Germinal center (tissue), 1 donor: ENCODE measurements at regions not wholly inside any gene's neighbourhood (a gene's known extent, or its start where the extent isn't known, plus 50 kb on each side); places are given as distances from the start of the nearest gene placed in this dataset.

Experiments used
- DNase-seq: peaks from one replicate; pipeline ENCODE4 v3.0.0; 2012; ENCODE audit warnings: mixed read lengths, low spot score

GRCh38 chr1:188314557-188315137, 1485.9 kb downstream of the PLA2G4A start:
- no peak for DNase-seq

- DNase-seq, result no peak
Observed at GRCh38 chr1:188317894-188318293, 1489.1 kb downstream of the PLA2G4A start.

DNA sequence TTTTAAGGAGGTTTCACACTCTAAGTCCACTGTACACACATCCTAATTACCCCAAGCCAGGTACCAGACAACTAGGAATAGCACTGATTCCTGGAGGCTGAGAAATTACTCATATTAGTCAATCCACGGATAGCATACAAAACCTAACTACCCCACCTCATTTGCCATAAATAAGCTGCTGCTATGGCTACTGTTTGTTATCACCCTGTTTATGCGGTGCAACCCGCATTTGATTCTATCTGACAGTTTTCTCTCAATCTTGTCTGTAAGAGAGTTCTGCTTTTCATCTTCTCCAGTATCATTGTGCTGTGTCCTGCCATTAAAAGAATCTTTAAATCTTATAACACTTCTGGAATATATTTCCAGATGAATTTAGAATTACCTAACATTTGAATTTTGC, 1496.5 kb downstream of the PLA2G4A start:
- no peak for DNase-seq

- DNase-seq, result no peak
Observed at GRCh38 chr1:188343914-188344313, 1515.2 kb downstream of the PLA2G4A start.

- no peak for DNase-seq
Observed at GRCh38 chr1:188350104-188350503, 1521.4 kb downstream of the PLA2G4A start.

DNA sequence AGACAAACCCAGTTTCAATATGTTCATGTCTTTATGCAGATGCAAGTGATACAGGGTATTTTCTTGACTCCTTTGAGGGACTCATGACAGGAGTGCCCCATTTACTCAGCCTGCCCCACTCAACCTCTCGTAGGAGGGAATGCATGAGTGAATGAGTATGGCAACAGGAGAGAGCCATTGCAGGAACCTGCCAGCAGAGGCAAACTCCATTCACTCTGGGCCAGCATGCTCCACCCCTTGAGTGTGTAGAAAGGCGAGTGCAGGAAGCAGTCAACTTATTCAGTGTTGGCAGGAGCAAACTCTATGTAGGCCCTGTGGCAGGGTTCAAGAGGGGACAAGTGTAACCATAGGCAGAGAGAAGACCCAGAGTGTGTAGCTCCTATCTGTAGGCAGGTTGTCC, 1526.3 kb downstream of the PLA2G4A start:
- no peak for DNase-seq

- DNase-seq, result no peak
Observed at GRCh38 chr1:188355847-188356246, 1527.1 kb downstream of the PLA2G4A start.

DNA sequence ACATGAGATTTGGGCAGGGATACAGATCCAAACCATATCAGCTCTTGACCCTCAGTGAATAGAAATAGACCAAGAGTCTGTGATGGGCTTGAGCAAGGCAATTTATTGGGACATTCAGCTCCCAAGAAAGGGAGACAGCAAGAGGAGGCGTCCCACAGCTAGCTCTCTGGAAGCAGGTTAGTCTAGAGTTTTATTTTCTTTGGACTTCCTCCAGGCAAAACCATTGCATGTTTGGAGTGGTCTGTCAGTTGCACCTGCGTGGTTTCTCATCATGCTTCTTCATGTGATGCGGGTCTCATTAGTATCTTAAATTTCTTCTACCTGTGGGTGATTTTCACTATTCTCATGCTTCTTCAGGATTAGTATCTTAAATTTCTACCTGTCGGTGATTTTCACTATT, 1530.6 kb downstream of the PLA2G4A start:
- DNase-seq, result no peak

- no peak for DNase-seq
Observed at GRCh38 chr1:188363943-188364342, 1535.2 kb downstream of the PLA2G4A start.

- DNase-seq, result no peak
Observed at GRCh38 chr1:188364927-188365449, 1536.2 kb downstream of the PLA2G4A start.

DNA sequence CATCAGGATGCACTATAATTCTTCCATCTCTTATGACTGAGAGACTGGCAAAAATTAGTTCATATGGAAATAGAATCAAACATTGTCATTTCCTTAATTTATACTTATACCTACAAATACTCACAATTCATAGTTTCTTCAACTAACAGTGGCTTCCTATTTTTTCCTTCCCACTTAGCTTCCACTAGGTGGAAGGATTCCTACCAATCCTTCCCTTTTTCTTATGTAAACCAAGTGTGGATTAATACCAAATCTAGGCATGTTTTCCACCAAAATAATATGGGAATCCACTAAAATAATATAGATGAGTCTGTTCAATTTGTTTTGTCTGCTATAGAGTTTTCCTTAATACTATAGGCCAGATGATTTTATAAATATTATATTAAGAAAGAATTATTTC, 1537.1 kb downstream of the PLA2G4A start:
- no peak for DNase-seq

DNA sequence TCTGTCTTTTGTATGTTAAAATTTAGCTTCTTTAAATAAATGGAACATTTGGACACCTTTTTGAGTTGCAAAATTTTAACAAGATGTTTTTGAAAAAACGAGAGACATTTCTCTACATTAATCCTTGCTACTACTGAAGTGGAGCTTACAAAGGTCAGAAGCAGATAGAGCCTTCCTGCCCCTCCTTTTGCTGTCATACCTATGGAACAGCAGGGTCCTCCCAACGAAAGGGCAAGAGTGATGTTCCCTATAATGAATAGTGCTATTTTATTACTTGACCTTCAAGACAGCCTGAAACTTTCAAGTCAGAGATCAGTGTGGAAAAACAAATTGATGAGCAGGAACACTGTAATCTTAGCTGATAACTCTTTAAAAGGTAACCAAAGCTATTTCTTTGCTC, 1538.9 kb downstream of the PLA2G4A start:
- no peak for DNase-seq

GRCh38 chr1:188371295-188371806, 1542.6 kb downstream of the PLA2G4A start:
- DNase-seq, result no peak

DNA sequence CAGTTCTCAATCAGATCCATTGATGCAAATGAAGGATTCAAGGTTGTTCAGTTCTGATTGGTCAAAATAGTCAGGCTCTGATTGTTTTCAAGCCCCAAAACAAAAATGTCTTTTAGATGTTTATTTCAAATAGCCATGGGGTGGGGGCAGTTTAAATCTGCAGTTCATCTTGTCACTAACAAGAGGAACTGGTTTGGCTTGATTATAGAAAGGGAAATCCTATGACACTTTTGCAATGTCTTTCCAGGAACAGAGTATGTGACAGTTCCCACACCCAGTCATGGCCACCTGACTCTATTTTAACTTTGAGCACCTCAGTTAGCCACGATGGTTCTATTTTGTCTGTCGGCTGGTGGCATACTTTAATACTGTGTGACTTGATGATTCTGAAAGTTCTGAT, 1544.1 kb downstream of the PLA2G4A start:
- no peak for DNase-seq

GRCh38 chr1:188382851-188383250, 1554.1 kb downstream of the PLA2G4A start:
- DNase-seq, result no peak

- no peak for DNase-seq
Observed at GRCh38 chr1:188386161-188386560, 1557.4 kb downstream of the PLA2G4A start.

DNA sequence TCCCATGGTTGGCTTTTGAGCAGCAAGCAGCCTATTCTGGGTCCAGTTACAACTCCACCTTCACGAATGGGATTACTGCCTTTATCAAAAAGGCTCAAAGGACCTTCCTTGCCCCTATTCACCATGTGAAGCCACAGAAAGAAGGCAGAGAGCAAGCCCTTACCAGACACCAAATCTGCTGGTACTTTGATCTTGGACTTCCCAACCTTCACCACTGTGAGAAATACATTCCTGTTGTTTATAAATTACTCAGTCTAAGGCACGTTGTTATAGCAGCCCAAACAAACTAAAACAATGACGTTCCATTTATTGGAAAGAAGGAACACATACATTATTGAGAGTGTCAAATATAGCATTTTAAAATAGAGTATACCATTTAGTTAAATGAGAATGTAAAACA, 1557.9 kb downstream of the PLA2G4A start:
- no peak for DNase-seq

- DNase-seq, result no peak
Observed at GRCh38 chr1:188394677-188395076, 1565.9 kb downstream of the PLA2G4A start.

DNA sequence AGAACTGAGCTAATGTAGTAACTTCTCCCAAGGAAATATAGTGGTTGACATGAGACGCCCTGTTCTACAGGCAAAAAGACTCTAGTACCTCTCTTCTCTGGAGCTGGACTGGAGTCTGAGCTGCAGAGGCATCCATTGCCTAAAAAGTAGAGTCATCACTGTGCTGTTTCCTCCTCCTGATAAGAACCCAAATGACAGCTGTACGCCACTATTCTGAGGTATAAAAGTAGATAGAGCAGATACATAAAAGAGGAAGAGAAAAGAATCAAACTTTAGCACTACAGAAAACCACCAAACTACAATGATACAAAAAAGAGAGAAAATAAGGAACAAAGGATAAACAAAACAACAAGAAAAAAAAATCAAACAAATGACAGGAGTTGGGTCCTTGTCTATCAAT, 1568.8 kb downstream of the PLA2G4A start:
- DNase-seq, result no peak

DNA sequence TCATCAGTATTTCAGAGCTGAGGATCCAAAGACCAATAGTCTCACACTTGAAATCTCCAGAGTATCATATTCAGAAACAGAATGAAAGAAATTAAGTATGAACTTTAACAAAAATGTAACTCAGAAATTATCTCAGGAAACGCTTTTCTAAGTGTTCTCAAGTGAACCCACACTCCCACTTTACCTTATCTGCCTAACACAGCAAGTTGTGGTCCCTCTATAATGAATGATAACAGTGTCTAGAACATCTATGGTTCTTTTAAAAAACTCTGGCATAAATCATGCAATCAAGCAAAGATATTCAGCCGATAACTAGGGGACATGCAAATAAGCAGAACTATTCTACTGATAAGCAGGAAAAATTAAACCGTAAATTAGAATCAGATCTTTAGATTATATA, 1574.2 kb downstream of the PLA2G4A start:
- DNase-seq, result no peak

DNA sequence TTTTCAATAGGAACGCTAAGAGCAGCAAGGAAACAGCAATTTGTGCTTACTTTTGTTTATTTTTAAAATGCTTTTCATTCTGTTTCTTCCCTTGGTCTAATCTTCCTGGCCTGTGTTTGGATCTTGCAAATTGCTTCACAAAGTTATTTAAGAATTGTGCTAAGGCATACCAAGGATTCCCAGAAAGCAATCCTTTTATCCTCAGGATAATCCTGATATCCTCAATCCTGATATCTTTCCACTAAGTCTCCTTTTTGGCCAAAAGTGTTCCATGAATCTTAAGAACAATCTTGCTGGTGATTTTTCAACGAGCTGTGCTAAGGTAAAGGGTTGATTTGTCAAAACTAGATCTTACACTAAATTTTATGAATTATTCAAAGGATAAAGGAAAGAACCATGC, 1577.9 kb downstream of the PLA2G4A start:
- DNase-seq, result no peak

DNA sequence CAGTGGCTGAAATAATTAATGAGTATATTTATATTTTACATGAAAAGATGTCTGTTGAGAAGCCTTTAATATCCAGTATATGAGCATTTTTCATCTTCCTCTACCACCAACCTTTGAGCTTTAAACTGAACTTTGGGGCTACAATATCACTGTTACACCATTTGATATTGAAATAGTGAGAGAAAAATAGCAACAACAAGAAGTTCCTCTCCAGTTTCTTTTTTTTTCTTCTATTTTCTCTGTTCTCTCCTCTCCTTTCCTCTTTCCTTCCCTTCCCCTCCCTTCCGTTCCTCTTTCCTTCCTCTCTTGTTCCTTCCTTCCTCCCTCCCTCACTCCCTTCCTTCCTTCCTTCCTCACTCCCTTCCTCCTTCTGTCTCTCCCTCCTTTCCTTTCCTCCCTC, 1591.4 kb downstream of the PLA2G4A start:
- DNase-seq, result no peak

DNA sequence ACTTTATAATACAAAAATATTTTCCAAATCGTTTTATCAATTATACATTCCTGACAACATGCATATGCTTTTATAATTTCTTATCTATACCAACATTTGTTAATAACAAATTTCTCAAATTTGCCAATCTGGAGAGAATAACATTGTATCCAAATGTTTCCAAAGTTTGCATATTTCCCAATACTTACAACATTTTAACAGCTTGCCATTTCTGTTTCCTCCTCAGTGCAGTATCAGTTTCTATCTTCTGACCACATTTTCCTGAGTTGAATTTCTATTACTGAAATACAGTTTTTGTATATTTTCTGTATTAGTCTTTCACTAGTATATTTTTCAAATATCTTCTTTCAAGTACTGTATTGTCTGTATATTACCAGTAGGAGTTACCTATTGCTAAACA, 1594.3 kb downstream of the PLA2G4A start:
- DNase-seq, result no peak

- no peak for DNase-seq
Observed at GRCh38 chr1:188424176-188424575, 1595.4 kb downstream of the PLA2G4A start.
